Osteoblast (primary cell): ENCODE measurements at regions not wholly inside any gene's neighbourhood (a gene's known extent, or its start where the extent isn't known, plus 50 kb on each side); places are given as distances from the start of the nearest gene placed in this dataset.

ENCODE experiments used
- DNase-seq: peaks from one replicate; pipeline ENCODE4 v3.0.0; 2011; ENCODE audit warnings: low spot score, mixed read lengths; ENCODE audit not compliant: insufficient read length; ENCODE audit errors: missing footprints
- H2AFZ ChIP-seq: 2 replicates; pipeline ENCODE4 v1.6.0; 2011; ENCODE audit warnings: mild to moderate bottlenecking, low read length
- H3K27ac ChIP-seq: 2 replicates; pipeline ENCODE4 v1.5.1; 2011; ENCODE audit warnings: mild to moderate bottlenecking, low read depth, low read length, moderate library complexity
- H3K27me3 ChIP-seq: 2 replicates; pipeline ENCODE4 v1.6.0; 2012; ENCODE audit warnings: mild to moderate bottlenecking, control low read depth, inconsistent platforms, low read length, moderate library complexity; ENCODE audit not compliant: insufficient read depth
- H3K36me3 ChIP-seq: 2 replicates; pipeline ENCODE4 v1.5.1; 2011; ENCODE audit warnings: mild to moderate bottlenecking, low read length, control low read depth, moderate library complexity; ENCODE audit not compliant: insufficient read depth
- H3K4me1 ChIP-seq: 2 replicates; pipeline ENCODE4 v1.5.1; 2011; ENCODE audit warnings: mild to moderate bottlenecking, low read length, control low read depth, moderate library complexity; ENCODE audit not compliant: insufficient read depth
- H3K4me2 ChIP-seq: 2 replicates; pipeline ENCODE4 v1.6.0; 2011; ENCODE audit warnings: mild to moderate bottlenecking, low read length; ENCODE audit not compliant: insufficient read depth
- H3K4me3 ChIP-seq: fragments of 200-600 bp; sonication (generic); 3 replicates; pipeline ENCODE4 v1.5.1; 2012; ENCODE audit warnings: mild to moderate bottlenecking, low read length, inconsistent platforms; ENCODE audit not compliant: insufficient read depth
- H3K79me2 ChIP-seq: 2 replicates; pipeline ENCODE4 v1.6.0; 2012; ENCODE audit warnings: mild to moderate bottlenecking, low read length, control low read depth, inconsistent platforms; ENCODE audit not compliant: insufficient read depth
- H3K9me3 ChIP-seq: 2 replicates; pipeline ENCODE4 v1.5.1; 2011; ENCODE audit warnings: low read depth, low read length, control low read depth
- H4K20me1 ChIP-seq: 2 replicates; pipeline ENCODE4 v1.6.0; 2012; ENCODE audit warnings: mild to moderate bottlenecking, low read length, control low read depth; ENCODE audit not compliant: insufficient read depth
- TF ChIP-seq, protein P1 (sequence below): IDR thresholded peaks from 2 replicates; pipeline ENCODE4 v1.5.1; 2011; ENCODE audit warnings: mild to moderate bottlenecking, low read depth, low read length, moderate library complexity; ENCODE audit errors: extremely low read depth

DNA sequence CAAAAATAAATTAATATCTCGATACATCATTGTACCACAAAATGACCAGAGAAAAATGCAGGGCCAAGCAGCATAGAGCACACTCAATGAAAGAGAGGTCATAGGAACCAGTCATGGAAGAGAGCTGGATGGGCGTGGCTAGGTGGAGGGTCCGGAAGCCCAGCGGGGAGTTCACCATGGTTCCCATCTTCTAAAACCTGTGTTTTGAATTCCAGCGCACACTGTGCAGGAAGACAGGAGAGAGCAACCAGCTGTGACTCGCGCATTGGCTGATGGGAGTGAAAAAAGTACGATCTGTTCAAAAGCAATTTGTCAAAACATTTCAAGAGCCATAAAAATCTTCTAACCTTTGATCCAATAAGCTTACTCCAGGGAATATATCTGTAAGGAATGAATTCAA is 125.2 kb upstream of the NANOS1 start:
- TF ChIP-seq, protein P1, sequence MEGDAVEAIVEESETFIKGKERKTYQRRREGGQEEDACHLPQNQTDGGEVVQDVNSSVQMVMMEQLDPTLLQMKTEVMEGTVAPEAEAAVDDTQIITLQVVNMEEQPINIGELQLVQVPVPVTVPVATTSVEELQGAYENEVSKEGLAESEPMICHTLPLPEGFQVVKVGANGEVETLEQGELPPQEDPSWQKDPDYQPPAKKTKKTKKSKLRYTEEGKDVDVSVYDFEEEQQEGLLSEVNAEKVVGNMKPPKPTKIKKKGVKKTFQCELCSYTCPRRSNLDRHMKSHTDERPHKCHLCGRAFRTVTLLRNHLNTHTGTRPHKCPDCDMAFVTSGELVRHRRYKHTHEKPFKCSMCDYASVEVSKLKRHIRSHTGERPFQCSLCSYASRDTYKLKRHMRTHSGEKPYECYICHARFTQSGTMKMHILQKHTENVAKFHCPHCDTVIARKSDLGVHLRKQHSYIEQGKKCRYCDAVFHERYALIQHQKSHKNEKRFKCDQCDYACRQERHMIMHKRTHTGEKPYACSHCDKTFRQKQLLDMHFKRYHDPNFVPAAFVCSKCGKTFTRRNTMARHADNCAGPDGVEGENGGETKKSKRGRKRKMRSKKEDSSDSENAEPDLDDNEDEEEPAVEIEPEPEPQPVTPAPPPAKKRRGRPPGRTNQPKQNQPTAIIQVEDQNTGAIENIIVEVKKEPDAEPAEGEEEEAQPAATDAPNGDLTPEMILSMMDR = no peak
- peaks cover 3% of the 10 kb centered on the region for H3K27me3 ChIP-seq
- no peak overlapping the region for H2AFZ ChIP-seq

DNA sequence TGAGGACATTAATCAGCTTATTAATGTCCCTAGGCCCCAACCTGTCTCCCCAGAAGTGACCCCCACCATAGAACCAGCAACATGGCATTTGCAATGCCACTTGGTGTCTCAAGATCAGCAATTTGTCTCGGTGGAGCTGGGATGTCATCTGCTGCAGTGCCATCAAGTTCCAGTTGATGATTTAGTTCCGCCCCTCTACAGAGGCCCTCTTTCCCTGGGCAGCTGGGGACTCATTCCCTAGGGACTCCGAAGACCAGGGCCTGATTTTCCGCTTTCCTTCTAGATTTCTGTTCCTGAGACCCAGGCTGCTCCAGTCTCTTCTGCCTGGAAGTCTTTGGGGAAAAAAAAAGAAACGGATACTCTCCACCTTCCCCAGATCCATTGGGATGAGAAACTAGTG is 122.5 kb upstream of the NANOS1 start:
- no peak overlapping the region for H3K4me2 ChIP-seq
- TF ChIP-seq, protein P1 = no peak
- H3K79me2 ChIP-seq = no peaks in the 10 kb centered on the region
- no peak overlapping the region for H2AFZ ChIP-seq
- no peak for DNase-seq
- no peaks in the 10 kb centered on the region for H3K36me3 ChIP-seq
- H3K27ac ChIP-seq = no peak overlapping the region
- no peaks in the 10 kb centered on the region for H4K20me1 ChIP-seq
- H3K9me3 ChIP-seq = no peaks in the 10 kb centered on the region
- H3K27me3 ChIP-seq = peaks cover 3% of the 10 kb centered on the region
- no peak overlapping the region for H3K4me3 ChIP-seq
- peaks cover 8% of the 10 kb centered on the region for H3K4me1 ChIP-seq

More for the DNA sequence above, 125.2 kb upstream of the NANOS1 start:
- no peaks in the 10 kb centered on the region for H3K36me3 ChIP-seq
- no peak overlapping the region for H3K4me3 ChIP-seq
- no peaks in the 10 kb centered on the region for H4K20me1 ChIP-seq
- DNase-seq = no peak
- no peaks in the 10 kb centered on the region for H3K4me1 ChIP-seq
- H3K79me2 ChIP-seq = no peaks in the 10 kb centered on the region
- no peaks in the 10 kb centered on the region for H3K9me3 ChIP-seq
- H3K27ac ChIP-seq = no peak overlapping the region
- no peak overlapping the region for H3K4me2 ChIP-seq

DNA sequence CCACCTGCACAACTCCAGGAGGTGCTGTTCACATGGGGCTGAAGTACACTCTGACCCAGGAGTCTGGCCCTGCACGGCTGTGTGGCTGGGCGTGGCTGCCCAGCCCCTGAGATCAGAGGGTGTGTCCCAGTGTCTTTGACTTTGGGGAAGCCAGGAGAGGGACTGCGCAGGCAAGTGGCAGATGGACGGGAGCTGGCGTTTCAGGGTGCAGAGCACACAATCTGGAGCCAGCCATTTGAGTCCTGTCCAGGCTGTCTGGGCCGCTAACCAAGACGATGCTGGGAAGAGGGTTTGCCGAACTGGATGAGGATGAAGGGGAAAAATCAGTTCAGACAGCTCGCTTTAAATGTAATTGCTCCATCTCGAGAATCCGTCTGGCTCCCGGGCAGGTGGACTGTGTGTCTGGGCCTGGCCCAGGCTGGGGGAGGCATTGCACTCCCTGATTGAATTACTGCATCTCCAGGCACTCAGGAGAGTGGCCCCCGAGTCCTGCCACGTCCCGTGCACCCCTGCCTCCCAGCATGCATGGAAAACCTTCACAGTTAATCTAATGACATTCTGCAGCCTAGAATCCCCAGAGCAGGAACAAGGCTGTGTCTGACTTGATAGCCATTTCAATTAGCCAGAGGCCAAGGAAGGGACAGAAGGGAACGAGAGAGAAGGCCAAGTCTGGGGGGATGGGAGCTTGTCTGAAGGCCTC is 120.8 kb upstream of the NANOS1 start:
- TF ChIP-seq, protein P1 = no peak
- Histone ChIP-seq H3K4me2 (no peak overlapping the region), H2AFZ (no peak overlapping the region), H3K4me3 (no peak overlapping the region), H3K79me2 (no peaks in the 10 kb centered on the region), H3K27me3 (peaks cover 3% of the 10 kb centered on the region), H3K36me3 (no peaks in the 10 kb centered on the region), H3K27ac (no peak overlapping the region), H3K9me3 (no peaks in the 10 kb centered on the region), H3K4me1 (peaks cover 8% of the 10 kb centered on the region), H4K20me1 (no peaks in the 10 kb centered on the region)
- no peak for DNase-seq

DNA sequence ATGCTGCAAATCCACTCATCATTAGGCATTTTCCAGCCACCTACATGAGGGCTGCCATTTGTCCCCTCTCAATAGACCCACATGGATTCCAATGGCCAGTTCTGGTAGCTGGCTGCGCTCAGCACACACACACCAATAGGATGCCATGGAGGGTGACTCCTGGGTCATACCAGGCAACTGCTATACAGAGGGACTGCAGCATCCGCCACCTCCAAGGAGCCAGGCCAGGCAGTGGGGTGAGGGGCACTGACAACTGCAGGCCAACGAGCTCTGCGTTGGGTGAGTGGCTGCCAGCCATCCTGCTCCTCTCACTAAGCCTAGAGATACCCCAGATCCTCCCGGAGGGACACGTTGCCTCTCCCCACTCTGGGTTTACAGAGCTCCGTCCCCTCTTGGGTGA is 118.8 kb upstream of the NANOS1 start:
- H3K4me2 ChIP-seq = no peak overlapping the region
- peaks cover 3% of the 10 kb centered on the region for H3K27me3 ChIP-seq
- H4K20me1 ChIP-seq = no peaks in the 10 kb centered on the region

More for the DNA sequence above, 118.8 kb upstream of the NANOS1 start:
- Histone ChIP-seq H3K4me1 (peaks cover 8% of the 10 kb centered on the region), H3K79me2 (no peaks in the 10 kb centered on the region), H3K36me3 (no peaks in the 10 kb centered on the region), H3K4me3 (no peak overlapping the region), H3K9me3 (no peaks in the 10 kb centered on the region), H3K27ac (no peak overlapping the region), H2AFZ (no peak overlapping the region)
- TF ChIP-seq, protein P1 = no peak
- DNase-seq = no peak
